H9 (cell line): ENCODE measurements at regions not wholly inside any gene's neighbourhood (a gene's known extent, or its start where the extent isn't known, plus 50 kb on each side); places are given as distances from the start of the nearest gene placed in this dataset.

ENCODE experiments used
- DNase-seq: peaks from one replicate; pipeline ENCODE4 v3.0.0-alpha.2; 2017
- H2AFZ ChIP-seq: one replicate; pipeline ENCODE4 v1.6.1; 2013; ENCODE audit warnings: mild to moderate bottlenecking, low read length, control low read depth, moderate library complexity
- H2AK5ac ChIP-seq: 2 replicates; pipeline ENCODE4 v1.6.1; 2013; ENCODE audit warnings: low read length, control low read depth, mixed read lengths; ENCODE audit not compliant: insufficient read length
- H2BK120ac ChIP-seq: one replicate; pipeline ENCODE4 v1.6.1; 2013; ENCODE audit warnings: low read depth, mild to moderate bottlenecking, low read length, control low read depth, inconsistent platforms; ENCODE audit not compliant: poor library complexity, severe bottlenecking
- H2BK12ac ChIP-seq: 2 replicates; pipeline ENCODE4 v1.6.1; 2013; ENCODE audit warnings: low read length, control low read depth, mixed read lengths, low read depth; ENCODE audit not compliant: insufficient read length
- H2BK15ac ChIP-seq: 2 replicates; pipeline ENCODE4 v1.6.1; 2013; ENCODE audit warnings: low read depth, low read length, control low read depth
- H2BK20ac ChIP-seq: one replicate; pipeline ENCODE4 v1.6.1; 2013; ENCODE audit warnings: low read depth, mild to moderate bottlenecking, low read length, control low read depth, inconsistent platforms; ENCODE audit not compliant: poor library complexity, severe bottlenecking
- H2BK5ac ChIP-seq: 2 replicates; pipeline ENCODE4 v1.6.1; 2013; ENCODE audit warnings: low read length, control low read depth, mixed read lengths; ENCODE audit not compliant: insufficient read length
- H3K14ac ChIP-seq: 2 replicates; pipeline ENCODE4 v1.6.1; 2013; ENCODE audit warnings: low read length, control low read depth; ENCODE audit not compliant: insufficient read depth
- H3K18ac ChIP-seq: 2 replicates; pipeline ENCODE4 v1.6.1; 2013; ENCODE audit warnings: low read depth, mild to moderate bottlenecking, mixed read lengths, low read length, control low read depth; ENCODE audit not compliant: insufficient read length
- H3K23ac ChIP-seq: 2 replicates; pipeline ENCODE4 v1.6.1; 2013; ENCODE audit warnings: low read length, control low read depth, mixed read lengths, low read depth; ENCODE audit not compliant: insufficient read length
- H3K23me2 ChIP-seq: 2 replicates; pipeline ENCODE4 v1.6.1; 2013; ENCODE audit warnings: low read depth, mild to moderate bottlenecking, mixed read lengths, low read length, control low read depth; ENCODE audit not compliant: insufficient read length, poor library complexity, severe bottlenecking
- H3K27ac ChIP-seq: 2 replicates; pipeline ENCODE4 v1.5.1; 2013; ENCODE audit warnings: low read length, control low read depth, mixed read lengths, low read depth; ENCODE audit not compliant: insufficient read length
- H3K27me3 ChIP-seq: 2 replicates; pipeline ENCODE4 v1.6.1; 2013; ENCODE audit warnings: low read length, control low read depth, inconsistent platforms; ENCODE audit not compliant: insufficient read depth
- H3K4ac ChIP-seq: 2 replicates; pipeline ENCODE4 v1.6.1; 2013; ENCODE audit warnings: low read depth, mild to moderate bottlenecking, control low read depth, inconsistent platforms, low read length, moderate library complexity
- H3K4me1 ChIP-seq: 2 replicates; pipeline ENCODE4 v1.6.1; 2013; ENCODE audit warnings: low read length, control low read depth, inconsistent platforms; ENCODE audit not compliant: insufficient read depth
- H3K4me2 ChIP-seq: 2 replicates; pipeline ENCODE4 v1.6.1; 2013; ENCODE audit warnings: low read length, control low read depth, mixed read lengths; ENCODE audit not compliant: insufficient read length, insufficient read depth
- H3K56ac ChIP-seq: 2 replicates; pipeline ENCODE4 v1.6.1; 2013; ENCODE audit warnings: low read depth, mild to moderate bottlenecking, mixed read lengths, low read length, control low read depth; ENCODE audit not compliant: insufficient read length
- H3K79me1 ChIP-seq: 2 replicates; pipeline ENCODE4 v1.6.1; 2013; ENCODE audit warnings: low read depth, mild to moderate bottlenecking, moderate library complexity, low read length, control low read depth, inconsistent platforms; ENCODE audit not compliant: insufficient read depth, poor library complexity, severe bottlenecking
- H3K79me2 ChIP-seq: 2 replicates; pipeline ENCODE4 v1.6.1; 2013; ENCODE audit warnings: low read length, control low read depth, inconsistent platforms; ENCODE audit not compliant: insufficient read depth
- H3K9ac ChIP-seq: 2 replicates; pipeline ENCODE4 v1.6.1; 2013; ENCODE audit warnings: low read length, control low read depth, mixed read lengths; ENCODE audit not compliant: insufficient read length; ENCODE audit errors: extremely low read depth
- H3K9me3 ChIP-seq: one replicate; pipeline ENCODE4 v1.6.1; 2013; ENCODE audit warnings: low read depth, low read length, inconsistent platforms; ENCODE audit not compliant: control insufficient read depth
- H3T11ph ChIP-seq: one replicate; pipeline ENCODE4 v1.6.1; 2013; ENCODE audit warnings: mild to moderate bottlenecking, low read length, control low read depth, inconsistent platforms
- H4K20me1 ChIP-seq: one replicate; pipeline ENCODE4 v1.6.1; 2013; ENCODE audit not compliant: control insufficient read depth, insufficient read length, insufficient read depth
- H4K5ac ChIP-seq: 2 replicates; pipeline ENCODE4 v1.6.1; 2013; ENCODE audit warnings: low read depth, mild to moderate bottlenecking, mixed read lengths, low read length, control low read depth; ENCODE audit not compliant: insufficient read length
- H4K8ac ChIP-seq: replicated peaks from 2 replicates; pipeline ENCODE4 v1.6.1; 2013; ENCODE audit warnings: low read length, control low read depth, mixed read lengths, low read depth; ENCODE audit not compliant: insufficient read length
- H4K91ac ChIP-seq: 2 replicates; pipeline ENCODE4 v1.6.1; 2013; ENCODE audit warnings: low read depth, mild to moderate bottlenecking, moderate library complexity, mixed read lengths, low read length, control low read depth; ENCODE audit not compliant: insufficient read length
- H3K27ac Mint-ChIP-seq, 3 experiments: 2 replicates in 2 of 3; 3 replicates in 1 of 3; pipeline ENCODE4 v1.8.0; 2020 to 2021; ENCODE audit warnings: mixed read lengths in 3 of 3, mild to moderate bottlenecking in 1 of 3, moderate library complexity in 1 of 3
- H3K27me3 Mint-ChIP-seq: 2 replicates; pipeline ENCODE4 v1.8.0; 2021; ENCODE audit warnings: low read depth, mild to moderate bottlenecking, moderate library complexity, mixed read lengths
- H3K36me3 Mint-ChIP-seq, 3 experiments: 2 replicates in 2 of 3; 3 replicates in 1 of 3; pipeline ENCODE4 v1.8.0; 2020 to 2021; ENCODE audit warnings: low read depth in 3 of 3, mixed read lengths in 3 of 3; ENCODE audit not compliant: insufficient read depth in 1 of 3
- H3K4me1 Mint-ChIP-seq, 2 experiments: 2 replicates each; pipeline ENCODE4 v1.8.0; 2020; ENCODE audit warnings: mixed read lengths in 2 of 2
- H3K4me3 Mint-ChIP-seq, 2 experiments: 2 replicates in 1 of 2; 3 replicates in 1 of 2; pipeline ENCODE4 v1.8.0; 2020 to 2021; ENCODE audit warnings: mild to moderate bottlenecking in 2 of 2, mixed read lengths in 2 of 2, moderate library complexity in 1 of 2
- H3K9me3 Mint-ChIP-seq, 2 experiments: 2 replicates in 1 of 2; 3 replicates in 1 of 2; pipeline ENCODE4 v1.8.0; 2020; ENCODE audit warnings: mild to moderate bottlenecking in 2 of 2, mixed read lengths in 2 of 2, moderate library complexity in 1 of 2
- WGBS: extraction: QIAGEN DNeasy Blood & Tissue Kit; methylation state at CpG from one replicate; pipeline ENCODE4 v1.1.7; 2013; ENCODE audit warnings: missing lambda C conversion rate, low lambda C conversion rate, mixed read lengths; ENCODE audit not compliant: insufficient read length; ENCODE audit errors: extremely low coverage; 5-methylcytosine and 5-hydroxymethylcytosine counted together
- TF ChIP-seq, protein P1 (sequence below): fragments of 200-600 bp; sonication (generic); conservative IDR thresholded peaks from 3 replicates; pipeline ENCODE4 v1.8.0; 2021; ENCODE audit warnings: antibody characterized with exemption, mild to moderate bottlenecking

DNA sequence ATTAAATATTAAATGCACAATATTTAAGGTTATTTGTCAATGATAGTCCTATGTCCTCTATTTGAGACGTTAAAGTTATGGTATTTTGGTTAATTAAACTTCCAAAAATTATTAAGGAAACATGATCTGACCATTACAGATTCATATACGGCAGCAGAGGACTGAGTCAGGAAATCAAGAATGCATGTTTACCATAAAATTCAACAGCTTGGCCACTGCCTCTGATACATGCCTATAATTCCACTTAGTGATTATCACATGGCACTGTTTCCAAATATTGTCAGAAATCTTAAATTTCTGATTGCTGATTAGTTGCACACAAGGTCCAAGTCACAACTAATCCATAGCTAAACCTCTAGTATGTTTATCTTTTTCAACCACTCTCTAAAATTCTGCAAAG is 232.2 kb upstream of the UGT8 start:
- no CpG with 5 or more reads among the region's 2 CpGs for WGBS
- Mint-ChIP-seq H3K27me3 (no peaks in the 10 kb centered on the region), H3K4me1 (peaks cover 0 to 5% of the 10 kb centered on the region in 2 experiments; a peak in 1 of 4 replicates), H3K4me3 (no peak overlapping the region), H3K27ac (no peak overlapping the region), H3K36me3 (no peaks in the 10 kb centered on the region), H3K9me3 (no peaks in the 10 kb centered on the region)
- Histone ChIP-seq H3K18ac (no peak overlapping the region), H2BK12ac (no peak overlapping the region), H3K9me3 (no peaks in the 10 kb centered on the region), H3K79me1 (no peaks in the 10 kb centered on the region), H3K23ac (no peak overlapping the region), H3T11ph (no peak overlapping the region), H4K8ac (no peak overlapping the region), H3K27ac (no peak overlapping the region), H2BK120ac (no peak overlapping the region), H3K4me2 (no peak overlapping the region), H3K79me2 (no peaks in the 10 kb centered on the region), H3K27me3 (no peaks in the 10 kb centered on the region), H3K23me2 (no peaks in the 10 kb centered on the region), H3K56ac (no peak overlapping the region), H4K91ac (no peak overlapping the region), H2AFZ (no peak overlapping the region), H4K5ac (no peak overlapping the region), H3K4me1 (0 out of 2 replicates have a peak, but pooled peaks cover 2% of the 10 kb centered on the region), H4K20me1 (no peaks in the 10 kb centered on the region), H2BK20ac (no peak overlapping the region), H2BK15ac (no peak overlapping the region), H3K14ac (no peak overlapping the region), H3K9ac (no peak overlapping the region), H2BK5ac (no peak overlapping the region), H3K4ac (no peak overlapping the region), H2AK5ac (no peak overlapping the region)
- DNase-seq = no peak
- TF ChIP-seq, protein P1, sequence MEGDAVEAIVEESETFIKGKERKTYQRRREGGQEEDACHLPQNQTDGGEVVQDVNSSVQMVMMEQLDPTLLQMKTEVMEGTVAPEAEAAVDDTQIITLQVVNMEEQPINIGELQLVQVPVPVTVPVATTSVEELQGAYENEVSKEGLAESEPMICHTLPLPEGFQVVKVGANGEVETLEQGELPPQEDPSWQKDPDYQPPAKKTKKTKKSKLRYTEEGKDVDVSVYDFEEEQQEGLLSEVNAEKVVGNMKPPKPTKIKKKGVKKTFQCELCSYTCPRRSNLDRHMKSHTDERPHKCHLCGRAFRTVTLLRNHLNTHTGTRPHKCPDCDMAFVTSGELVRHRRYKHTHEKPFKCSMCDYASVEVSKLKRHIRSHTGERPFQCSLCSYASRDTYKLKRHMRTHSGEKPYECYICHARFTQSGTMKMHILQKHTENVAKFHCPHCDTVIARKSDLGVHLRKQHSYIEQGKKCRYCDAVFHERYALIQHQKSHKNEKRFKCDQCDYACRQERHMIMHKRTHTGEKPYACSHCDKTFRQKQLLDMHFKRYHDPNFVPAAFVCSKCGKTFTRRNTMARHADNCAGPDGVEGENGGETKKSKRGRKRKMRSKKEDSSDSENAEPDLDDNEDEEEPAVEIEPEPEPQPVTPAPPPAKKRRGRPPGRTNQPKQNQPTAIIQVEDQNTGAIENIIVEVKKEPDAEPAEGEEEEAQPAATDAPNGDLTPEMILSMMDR = no peak
